HG03097 (cell line): ENCODE measurements at regions not wholly inside any gene's neighbourhood (a gene's known extent, or its start where the extent isn't known, plus 50 kb on each side); places are given as distances from the start of the nearest gene placed in this dataset.

Experiments
- ATAC-seq: cut with Tn5 transposase; IDR thresholded peaks from one replicate; pipeline ENCODE4 v1.9.1; 2021; ENCODE audit not compliant: unreplicated experiment, low FRiP score

DNA sequence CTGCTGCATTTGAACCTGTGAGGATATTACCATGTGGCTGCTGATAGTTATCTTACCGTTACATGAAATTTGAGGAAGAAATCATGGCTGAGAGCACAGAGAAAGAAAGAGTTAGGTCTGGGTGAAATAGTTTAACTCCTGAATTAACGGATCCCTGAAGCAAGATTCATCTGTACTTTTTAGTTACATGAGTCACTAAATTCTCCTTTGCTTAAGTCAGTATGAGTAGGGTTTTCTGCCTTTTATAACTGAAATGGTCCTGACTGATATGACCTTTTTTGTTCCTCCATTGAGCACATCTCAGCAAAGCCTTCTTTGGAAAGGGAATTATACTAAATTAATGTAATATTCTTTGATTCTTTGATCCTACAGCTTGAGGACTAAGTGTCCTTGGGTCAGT is 333.3 kb upstream of the ZFP64 start:
- ATAC-seq, result no peak

GRCh38 chr20:52518735-52519134 is 327.2 kb upstream of the ZFP64 start:
- ATAC-seq, result no peak

DNA sequence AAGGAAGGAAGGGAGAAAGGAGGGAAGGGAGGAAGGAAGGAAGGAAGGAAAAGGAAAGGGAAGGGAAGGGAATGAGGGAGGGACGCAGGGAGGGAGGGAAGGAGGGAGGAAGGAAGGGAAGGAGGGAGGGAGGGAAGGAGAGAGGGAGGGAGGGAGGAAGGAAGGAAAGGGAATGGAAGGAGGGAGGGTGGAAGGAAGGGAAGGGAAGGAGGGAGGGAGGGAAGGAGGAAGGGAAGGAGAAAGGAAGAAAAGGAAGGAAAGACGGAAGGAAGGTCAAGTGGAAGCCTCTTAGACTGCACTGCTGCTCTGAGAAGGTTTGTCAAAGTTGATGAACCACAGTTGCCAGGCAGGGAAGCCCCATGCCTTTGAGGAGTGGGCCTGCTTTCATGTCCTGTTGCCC is 324.3 kb upstream of the ZFP64 start:
- no peak for ATAC-seq

DNA sequence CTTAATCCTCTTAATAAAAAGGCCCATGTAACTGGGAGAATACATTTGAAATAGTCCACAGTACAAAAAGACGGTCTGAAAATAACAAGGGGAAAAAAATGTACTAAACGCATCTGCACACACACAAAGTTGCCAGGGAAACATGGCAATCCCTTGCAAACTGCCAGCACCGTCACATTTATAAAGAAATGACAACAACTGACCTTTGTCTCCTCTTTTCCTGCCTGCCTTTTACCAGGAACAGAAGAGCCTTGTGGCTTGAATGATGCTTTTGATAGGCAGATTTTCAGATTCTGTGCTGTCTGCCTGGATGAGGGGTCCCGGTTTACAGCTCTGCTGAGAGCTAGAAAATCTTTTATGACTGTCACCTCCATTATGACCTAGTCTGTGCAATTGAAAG is 308.6 kb upstream of the ZFP64 start:
- no peak for ATAC-seq

GRCh38 chr20:52497731-52498130 is 306.2 kb upstream of the ZFP64 start:
- no peak for ATAC-seq

- no peak for ATAC-seq
Observed at GRCh38 chr20:52496191-52496590, 304.6 kb upstream of the ZFP64 start.

DNA sequence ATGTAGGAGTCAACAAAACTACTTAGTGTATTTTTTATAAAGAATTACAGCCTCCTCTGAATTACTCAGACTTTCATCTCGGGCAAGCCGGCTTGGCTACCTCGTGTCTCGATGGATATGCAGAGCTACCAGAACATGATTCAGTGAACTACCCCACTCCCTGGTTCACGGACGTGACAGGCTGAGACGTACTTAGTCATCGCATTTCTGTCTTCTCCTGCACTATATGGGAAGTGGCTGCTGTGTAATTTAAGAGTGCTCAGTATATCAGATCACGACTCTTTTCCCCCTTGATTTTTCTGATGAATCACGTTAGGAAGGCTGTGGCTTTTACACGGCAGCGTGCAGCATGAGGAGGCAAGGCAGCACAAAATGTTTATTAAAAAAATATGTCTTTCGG is 302.7 kb upstream of the ZFP64 start:
- no peak for ATAC-seq

- no peak for ATAC-seq
Observed at GRCh38 chr20:52493171-52493721, 301.7 kb upstream of the ZFP64 start.

DNA sequence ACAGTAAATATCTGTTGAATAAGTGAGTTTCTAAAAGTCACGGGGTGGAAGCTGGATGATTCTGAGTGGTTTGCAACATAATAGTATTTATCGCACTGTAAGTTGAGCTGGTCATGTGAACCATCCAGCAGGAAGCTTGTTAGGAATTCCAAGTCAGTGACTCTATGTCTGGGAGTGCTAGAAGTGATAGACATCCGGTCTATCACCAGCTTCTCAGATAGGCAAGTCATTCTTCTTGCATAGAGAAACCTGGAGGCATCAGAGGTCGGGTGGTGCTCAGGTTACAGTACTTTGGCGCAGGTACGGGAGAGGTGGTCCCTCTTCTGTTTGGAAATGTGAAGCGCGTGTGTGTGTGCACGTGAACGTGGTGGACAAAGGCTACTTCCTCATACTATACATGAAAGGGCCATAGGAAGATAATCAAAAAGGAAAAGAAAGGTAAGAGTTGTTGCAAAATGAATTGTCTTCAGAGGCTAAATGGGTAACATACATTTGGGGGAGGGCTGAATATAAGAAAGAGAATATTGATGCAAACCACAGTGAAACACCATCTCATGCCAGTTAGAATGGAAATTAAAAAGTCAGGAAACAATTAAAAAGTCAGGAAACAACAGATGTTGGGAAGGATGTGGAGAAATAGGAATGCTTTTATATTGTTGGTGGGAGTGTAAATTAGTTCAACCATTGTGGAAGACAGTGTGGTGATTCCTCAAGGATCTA is 299.3 kb upstream of the ZFP64 start:
- no peak for ATAC-seq

GRCh38 chr20:52484438-52484837 is 292.9 kb upstream of the ZFP64 start:
- ATAC-seq, result no peak

DNA sequence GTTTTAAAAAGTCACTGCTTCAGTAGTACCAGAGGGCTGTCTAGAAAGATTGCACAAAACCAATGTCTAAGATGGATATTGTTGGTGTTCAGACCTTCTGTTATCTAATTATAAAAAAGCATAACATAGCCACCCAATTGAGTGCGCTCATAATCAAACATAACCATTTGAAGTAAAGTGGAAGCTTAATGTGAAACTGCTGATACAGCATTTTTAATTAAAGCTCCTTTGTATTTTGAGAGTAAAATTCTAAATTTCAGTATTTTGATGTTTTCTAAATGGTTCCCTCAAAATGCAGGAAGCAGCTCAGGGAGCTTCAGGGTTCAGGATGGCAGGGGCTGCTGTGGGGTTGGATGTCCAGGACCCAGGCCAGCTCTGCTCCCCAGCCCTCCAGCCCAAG is 291.8 kb upstream of the ZFP64 start:
- ATAC-seq, result no peak

DNA sequence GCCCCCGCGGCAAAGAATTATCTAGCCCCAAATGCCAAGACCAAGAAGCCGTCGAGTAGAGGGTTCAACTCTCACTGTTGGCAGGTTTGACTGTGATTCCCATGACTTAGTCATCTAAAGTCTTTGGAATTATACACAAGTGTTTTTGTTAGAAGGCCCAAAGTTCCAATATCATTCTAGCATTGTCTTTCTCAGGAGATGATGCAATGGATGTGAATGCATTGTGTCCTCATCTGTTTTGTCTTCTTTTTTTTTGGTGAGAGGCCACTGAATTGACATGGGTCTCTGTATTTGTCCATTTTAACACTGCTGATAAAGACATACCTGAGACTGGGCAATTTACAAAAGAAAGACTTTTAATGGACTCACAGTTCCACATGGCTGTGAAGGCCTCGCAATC is 290.5 kb upstream of the ZFP64 start:
- no peak for ATAC-seq

- ATAC-seq, result no peak
Observed at GRCh38 chr20:52481443-52481842, 289.9 kb upstream of the ZFP64 start.

GRCh38 chr20:52476074-52476750 is 284.6 kb upstream of the ZFP64 start:
- no peak for ATAC-seq

GRCh38 chr20:52473186-52473585 is 281.6 kb upstream of the ZFP64 start:
- ATAC-seq, result no peak

GRCh38 chr20:52470561-52470960 is 279.0 kb upstream of the ZFP64 start:
- no peak for ATAC-seq

DNA sequence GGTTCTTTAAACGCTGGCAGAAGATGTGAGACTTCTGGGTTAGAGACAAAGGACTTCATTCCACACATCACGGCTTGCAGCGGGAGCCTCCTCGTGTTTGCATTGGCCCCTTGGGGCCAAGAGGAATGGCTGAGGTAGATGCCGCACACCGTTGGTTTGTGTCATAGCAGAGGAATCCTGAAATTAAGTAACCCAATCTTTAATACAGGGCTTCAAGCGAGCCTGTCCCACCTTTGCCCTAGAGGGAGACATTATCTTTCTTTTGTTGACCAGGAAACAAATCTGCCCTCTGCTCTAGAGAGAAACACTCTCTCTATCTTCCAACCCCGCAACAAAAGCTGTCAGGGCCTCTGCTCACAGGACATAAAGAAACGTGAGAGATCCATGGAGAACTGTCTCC is 277.5 kb upstream of the ZFP64 start:
- ATAC-seq, result no peak

GRCh38 chr20:52465991-52466390 is 274.4 kb upstream of the ZFP64 start:
- ATAC-seq, result no peak

DNA sequence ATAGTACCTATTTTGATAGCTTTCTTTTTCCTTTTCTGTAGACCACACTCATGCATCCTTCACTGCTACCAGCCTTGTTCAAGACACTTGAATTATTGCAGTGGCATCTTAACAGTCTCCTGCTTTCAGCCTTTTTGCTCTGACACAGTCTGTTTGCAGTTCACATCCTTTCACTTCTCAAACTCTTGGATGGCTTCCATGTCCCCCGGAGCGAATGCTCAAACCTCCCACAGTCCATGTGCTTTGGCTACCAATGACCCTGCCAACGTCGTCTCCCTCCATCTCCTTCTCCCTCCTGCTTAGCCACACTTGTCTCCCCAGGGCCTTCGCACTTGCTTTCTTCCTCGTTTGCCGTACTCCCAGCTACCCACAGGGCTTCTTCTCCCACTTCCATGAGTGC is 270.0 kb upstream of the ZFP64 start:
- no peak for ATAC-seq

DNA sequence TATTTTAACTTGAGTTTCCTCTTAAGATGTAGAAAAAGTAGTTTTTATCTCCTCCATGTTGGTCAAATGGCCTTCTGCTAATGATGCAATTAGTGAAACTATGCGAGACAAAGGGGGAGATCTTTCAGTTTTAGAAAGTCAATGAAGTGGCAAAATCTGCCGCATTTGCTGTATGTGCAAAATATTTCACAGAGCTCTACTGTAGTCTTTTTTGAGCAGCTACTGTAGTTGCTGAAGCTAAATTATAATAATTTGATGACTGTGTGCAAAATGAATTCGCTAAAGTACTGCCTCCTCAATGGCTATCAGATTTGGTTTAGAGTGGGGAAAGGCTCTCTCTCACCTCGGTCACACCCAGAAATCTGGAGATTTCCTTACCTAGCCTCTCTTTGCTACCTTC is 267.6 kb upstream of the ZFP64 start:
- ATAC-seq, result no peak

DNA sequence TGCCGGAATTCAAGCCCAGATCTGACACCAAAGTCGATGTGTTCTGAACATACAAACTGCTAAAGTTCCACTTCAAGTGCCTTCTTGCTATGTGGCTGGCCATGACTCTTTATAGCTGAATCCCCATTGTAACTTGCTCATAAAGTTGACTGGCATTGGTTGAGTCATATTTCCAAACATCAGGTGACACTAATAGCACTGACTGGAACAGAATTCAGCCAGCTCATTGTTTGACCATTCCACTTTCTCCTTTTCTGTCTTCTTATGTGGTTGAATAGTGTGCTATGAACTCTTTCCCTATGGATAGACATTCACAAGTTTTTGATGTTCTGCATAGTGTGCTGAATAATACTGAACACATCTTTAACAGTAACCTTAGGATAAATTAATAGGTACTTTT is 266.2 kb upstream of the ZFP64 start:
- ATAC-seq, result no peak

DNA sequence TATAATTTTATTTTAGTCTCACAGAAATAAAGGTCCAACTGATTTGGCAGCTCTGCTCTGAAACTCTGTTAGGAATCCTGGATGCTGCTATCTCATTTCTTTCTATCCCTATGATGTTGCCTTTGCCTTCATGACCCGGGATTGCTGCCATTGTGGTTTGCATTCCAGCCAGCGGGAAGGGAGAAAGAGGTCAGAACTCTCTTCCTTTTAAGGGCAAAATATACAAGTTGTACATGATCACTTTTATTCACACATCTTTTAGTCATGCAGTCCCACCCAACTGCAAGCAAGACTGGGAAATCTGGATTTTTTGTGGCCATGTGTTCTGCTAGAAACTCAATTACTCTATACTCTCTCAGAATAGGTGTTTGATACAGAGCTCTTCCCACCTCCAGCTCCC is 263.1 kb upstream of the ZFP64 start:
- ATAC-seq, result no peak
